ENCODE measurements at regions not wholly inside any gene's neighbourhood (a gene's known extent, or its start where the extent isn't known, plus 50 kb on each side); places are given as distances from the start of the nearest gene placed in this dataset.

- TF ChIP-seq CTCF (IDR thresholded peaks at IDR 0.05): no peak
- Mint-ChIP-seq H3K4me3 (ENCODE audit: unreplicated experiment) (no peak overlapping the region), H3K4me1 (ENCODE audit: unreplicated experiment) (no peaks in the 10 kb centered on the region)
Observed at GRCh38 chr9:1355656-1356055, 305.5 kb downstream of the DMRT2 start.

GRCh38 chr9:1362845-1363244 is 312.7 kb downstream of the DMRT2 start:
- Mint-ChIP-seq H3K9me3 (ENCODE audit: unreplicated experiment) (peaks cover 17% of the 10 kb centered on the region), H3K4me3 (ENCODE audit: unreplicated experiment) (no peak overlapping the region), H3K36me3 (ENCODE audit: unreplicated experiment) (no peaks in the 10 kb centered on the region), H3K4me1 (ENCODE audit: unreplicated experiment) (no peaks in the 10 kb centered on the region), H3K27me3 (ENCODE audit: unreplicated experiment) (no peaks in the 10 kb centered on the region), H3K27ac (ENCODE audit: unreplicated experiment) (no peak overlapping the region)
- TF ChIP-seq CTCF (IDR thresholded peaks at IDR 0.05): no peak
- DNase-seq (ENCODE audit: extremely low spot score, unreplicated experiment): no peak

More at GRCh38 chr9:1355656-1356055, 305.5 kb downstream of the DMRT2 start:
- Mint-ChIP-seq H3K9me3 (ENCODE audit: unreplicated experiment) (peaks cover 24% of the 10 kb centered on the region), H3K27ac (ENCODE audit: unreplicated experiment) (no peak overlapping the region), H3K27me3 (ENCODE audit: unreplicated experiment) (no peaks in the 10 kb centered on the region), H3K36me3 (ENCODE audit: unreplicated experiment) (no peaks in the 10 kb centered on the region)
- no peak for DNase-seq (ENCODE audit: extremely low spot score, unreplicated experiment)

GRCh38 chr9:1366276-1366675 is 316.1 kb downstream of the DMRT2 start:
- DNase-seq (ENCODE audit: extremely low spot score, unreplicated experiment): no peak
- no peaks in the 10 kb centered on the region for H3K4me1 Mint-ChIP-seq (ENCODE audit: unreplicated experiment)
- H3K4me3 Mint-ChIP-seq (ENCODE audit: unreplicated experiment): no peak overlapping the region
- H3K9me3 Mint-ChIP-seq (ENCODE audit: unreplicated experiment): peaks cover 14% of the 10 kb centered on the region
- no peak overlapping the region for H3K27ac Mint-ChIP-seq (ENCODE audit: unreplicated experiment)
- no peak for TF ChIP-seq CTCF (IDR thresholded peaks at IDR 0.05)
- no peaks in the 10 kb centered on the region for H3K27me3 Mint-ChIP-seq (ENCODE audit: unreplicated experiment)
- no peaks in the 10 kb centered on the region for H3K36me3 Mint-ChIP-seq (ENCODE audit: unreplicated experiment)

- Mint-ChIP-seq H3K36me3 (ENCODE audit: unreplicated experiment) (no peaks in the 10 kb centered on the region), H3K4me1 (ENCODE audit: unreplicated experiment) (no peaks in the 10 kb centered on the region)
Observed at GRCh38 chr9:1369297-1369696, 319.1 kb downstream of the DMRT2 start.

GRCh38 chr9:1373445-1373844 is 323.3 kb downstream of the DMRT2 start:
- H3K36me3 Mint-ChIP-seq (ENCODE audit: unreplicated experiment): no peaks in the 10 kb centered on the region
- H3K27me3 Mint-ChIP-seq (ENCODE audit: unreplicated experiment): no peaks in the 10 kb centered on the region
- no peak for TF ChIP-seq CTCF (IDR thresholded peaks at IDR 0.05)
- H3K27ac Mint-ChIP-seq (ENCODE audit: unreplicated experiment): no peak overlapping the region
- H3K9me3 Mint-ChIP-seq (ENCODE audit: unreplicated experiment): no peaks in the 10 kb centered on the region
- DNase-seq (ENCODE audit: extremely low spot score, unreplicated experiment): no peak
- H3K4me3 Mint-ChIP-seq (ENCODE audit: unreplicated experiment): no peak overlapping the region
- H3K4me1 Mint-ChIP-seq (ENCODE audit: unreplicated experiment): no peaks in the 10 kb centered on the region

More at GRCh38 chr9:1369297-1369696, 319.1 kb downstream of the DMRT2 start:
- Mint-ChIP-seq H3K27ac (ENCODE audit: unreplicated experiment) (no peak overlapping the region), H3K27me3 (ENCODE audit: unreplicated experiment) (no peaks in the 10 kb centered on the region), H3K4me3 (ENCODE audit: unreplicated experiment) (no peak overlapping the region), H3K9me3 (ENCODE audit: unreplicated experiment) (peaks cover 4% of the 10 kb centered on the region)
- TF ChIP-seq CTCF (IDR thresholded peaks at IDR 0.05): no peak
- DNase-seq (ENCODE audit: extremely low spot score, unreplicated experiment): no peak

All from osteocyte (in vitro differentiated cells).